NCI-H2227 (cell line): ENCODE measurements at regions not wholly inside any gene's neighbourhood (a gene's known extent, or its start where the extent isn't known, plus 50 kb on each side); places are given as distances from the start of the nearest gene placed in this dataset.
"Not testable (repeated sequence)": the region's sequence is repeated elsewhere in the genome, so short reads cannot be mapped to it uniquely, and the experiment has no call there.

Experiments
- DNase-seq: peaks from one replicate; lab custom pipeline; 2025; ENCODE audit not compliant: unreplicated experiment; lab: John Stamatoyannopoulos, UW

DNA sequence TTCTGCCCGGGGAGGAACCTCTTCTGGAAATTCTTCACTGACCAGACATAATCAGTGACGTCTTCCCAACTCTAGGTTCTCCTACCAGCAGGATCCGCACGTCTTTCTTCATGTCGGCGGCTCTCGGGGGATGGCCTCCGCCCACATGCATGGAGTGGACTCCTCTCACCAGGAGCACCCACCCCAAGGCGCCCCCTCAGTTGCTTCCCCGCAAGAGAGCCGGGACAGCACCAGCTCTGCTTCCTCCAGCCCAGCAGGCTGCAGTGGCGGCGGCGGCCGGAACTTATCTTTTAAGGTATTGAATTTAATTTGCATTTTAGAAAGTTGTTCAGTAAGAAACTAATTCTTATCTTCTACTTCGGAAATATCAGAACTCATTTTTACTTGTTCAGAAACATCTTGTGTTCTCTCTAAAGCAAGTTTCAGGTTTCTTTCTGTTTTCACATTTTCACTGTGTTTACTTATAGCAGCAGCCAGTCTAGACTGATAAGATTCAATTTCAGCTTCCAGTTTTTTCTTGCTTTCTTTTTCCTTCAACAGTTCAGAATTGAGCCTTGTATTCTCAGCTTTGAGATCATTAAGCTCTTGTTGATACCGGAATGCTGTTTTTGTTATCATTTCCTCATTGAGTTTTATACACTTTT is 343.5 kb downstream of the TUBA3C start:
- not testable (repeated sequence) for DNase-seq

DNA sequence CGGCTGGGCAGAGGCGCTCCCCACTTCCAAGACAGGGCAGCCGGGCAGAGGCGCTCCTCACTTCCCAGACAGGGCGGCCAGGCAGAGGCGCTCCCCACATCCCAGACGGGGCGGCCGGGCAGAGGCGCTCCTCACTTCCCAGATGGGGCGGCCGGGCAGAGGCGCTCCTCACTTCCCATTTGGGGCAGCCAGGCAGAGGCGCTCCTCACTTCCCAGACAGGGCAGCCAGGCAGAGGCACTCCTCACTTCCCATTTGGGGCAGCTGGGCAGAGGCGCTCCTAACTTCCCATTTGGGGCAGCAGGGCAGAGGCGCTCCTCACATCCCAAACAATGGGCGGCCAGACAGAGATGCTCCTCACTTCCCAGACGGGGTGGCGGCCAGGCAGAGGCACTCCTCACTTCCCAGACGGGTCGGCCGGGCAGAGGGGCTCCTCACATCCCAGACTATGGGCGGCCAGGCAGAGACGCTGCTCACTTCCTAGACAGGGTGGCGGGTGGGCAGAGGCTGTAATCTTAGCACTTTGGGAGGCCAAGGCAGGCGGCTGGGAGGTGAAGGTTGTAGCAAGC is 344.4 kb downstream of the TUBA3C start:
- DNase-seq = not testable (repeated sequence)

DNA sequence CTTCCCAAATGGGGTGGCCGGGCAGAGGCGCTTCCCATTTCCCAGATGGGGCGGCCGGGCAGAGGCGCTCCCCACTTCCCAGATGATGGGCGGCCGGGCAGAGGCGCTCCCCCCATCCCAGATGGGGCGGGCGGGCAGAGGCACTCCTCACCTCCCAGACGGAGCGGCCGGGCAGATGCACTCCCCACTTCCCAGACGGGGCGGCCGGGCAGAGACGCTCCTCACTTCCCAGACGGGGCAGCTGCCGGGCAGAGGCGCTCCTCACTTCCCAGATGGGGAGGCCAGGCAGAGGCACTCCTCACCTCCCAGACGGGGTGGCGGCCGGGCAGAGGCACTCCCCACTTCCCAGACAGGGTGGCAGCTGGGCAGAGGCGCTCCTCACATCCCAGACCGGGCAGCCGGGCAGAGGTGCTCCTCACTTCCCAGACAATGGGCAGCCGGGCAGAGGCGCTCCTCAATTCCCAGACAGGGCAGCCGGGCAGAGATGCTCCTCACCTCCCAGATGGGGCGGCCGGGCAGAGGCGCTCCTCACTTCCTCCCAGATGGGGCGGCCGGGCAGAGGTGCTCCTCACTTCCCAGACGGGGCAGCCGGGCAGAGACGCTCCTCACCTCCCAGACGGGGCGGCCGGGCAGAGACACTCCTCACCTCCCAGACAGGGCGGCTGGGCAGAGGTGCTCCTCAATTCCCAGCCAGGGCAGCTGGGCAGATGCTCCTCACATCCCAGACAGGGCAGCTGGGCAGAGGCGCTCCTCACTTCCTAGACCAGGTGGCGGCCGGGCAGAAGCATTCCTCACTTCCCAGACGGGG is 345.0 kb downstream of the TUBA3C start:
- DNase-seq = not testable (repeated sequence)

DNA sequence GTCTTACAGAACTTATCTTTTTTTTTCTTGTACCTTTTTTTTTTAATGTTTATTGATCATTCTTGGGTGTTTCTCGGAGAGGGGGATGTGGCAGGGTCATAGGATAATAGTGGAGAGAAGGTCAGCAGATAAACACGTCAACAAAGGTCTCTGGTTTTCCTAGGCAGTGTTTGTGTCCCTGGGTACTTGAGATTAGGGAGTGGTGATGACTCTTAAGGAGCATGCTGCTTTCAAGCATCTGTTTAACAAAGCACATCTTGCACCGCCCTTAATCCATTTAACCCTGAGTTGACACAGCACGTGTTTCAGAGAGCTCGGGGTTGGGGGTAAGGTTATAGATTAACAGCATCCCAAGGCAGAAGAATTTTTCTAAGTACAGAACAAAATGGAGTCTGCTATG is 345.9 kb downstream of the TUBA3C start:
- not testable (repeated sequence) for DNase-seq

DNA sequence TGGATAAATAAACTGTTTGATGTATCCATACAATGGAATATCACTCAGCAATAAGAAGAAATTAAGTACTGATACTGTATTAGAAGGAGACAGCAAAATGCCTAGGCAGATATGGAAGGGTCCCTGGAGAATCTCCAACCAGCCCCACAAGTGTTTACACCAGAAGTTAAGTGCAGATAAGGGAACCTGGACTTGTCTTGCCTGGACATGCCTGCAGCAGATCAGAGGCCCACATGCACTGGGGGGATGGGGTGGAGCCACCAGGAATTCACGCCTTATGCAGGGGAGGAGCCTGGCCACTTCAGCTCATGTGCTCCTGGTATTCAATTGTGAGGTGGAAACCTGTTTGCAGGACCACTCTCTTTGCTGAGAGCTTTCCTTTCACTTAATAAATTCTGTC is 356.9 kb downstream of the TUBA3C start:
- not testable (repeated sequence) for DNase-seq

DNA sequence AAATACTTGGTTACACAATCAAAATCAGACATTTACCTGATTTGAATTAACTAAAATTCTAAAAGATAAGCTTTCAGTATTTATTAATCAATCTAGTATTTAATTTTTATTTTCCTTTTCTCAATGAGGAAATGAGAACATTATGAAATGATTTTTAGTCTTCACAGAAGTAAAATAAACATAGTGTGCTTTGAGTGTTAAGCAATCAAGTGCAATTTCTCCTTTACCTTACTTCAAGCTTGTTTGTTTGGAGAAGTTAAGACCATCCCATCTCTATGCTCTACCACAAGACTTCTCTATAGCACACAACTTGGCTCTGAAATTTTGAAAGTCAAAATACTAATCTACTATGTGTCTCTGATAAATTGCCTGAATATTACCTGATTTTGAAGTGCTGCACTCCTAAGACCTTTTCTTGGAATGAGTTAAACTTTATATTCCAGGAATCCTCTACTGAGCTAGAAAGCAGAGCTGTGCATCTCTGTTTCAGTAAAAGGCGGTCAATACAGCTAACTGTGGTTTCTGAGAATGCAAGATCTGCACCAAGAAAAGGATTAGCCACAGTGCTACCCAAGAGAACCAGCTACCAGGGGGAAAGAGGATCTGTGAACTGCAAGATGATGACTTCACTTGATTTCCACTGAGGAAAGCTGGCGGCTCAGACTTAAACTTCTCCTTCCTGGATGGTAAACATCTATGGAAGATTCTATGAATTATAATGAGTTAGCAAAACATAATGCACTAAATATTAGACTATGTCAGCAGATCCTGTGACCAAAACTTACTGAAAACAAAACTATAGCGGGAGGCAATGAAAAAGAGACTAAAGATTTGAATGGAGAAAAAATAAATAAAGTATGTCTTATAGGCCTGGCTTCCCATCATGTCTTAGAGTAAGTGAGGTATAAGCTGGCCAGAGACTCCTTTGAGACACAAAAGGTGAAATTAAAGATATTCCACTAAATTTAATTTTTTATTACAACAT is 358.7 kb downstream of the TUBA3C start:
- not testable (repeated sequence) for DNase-seq

DNA sequence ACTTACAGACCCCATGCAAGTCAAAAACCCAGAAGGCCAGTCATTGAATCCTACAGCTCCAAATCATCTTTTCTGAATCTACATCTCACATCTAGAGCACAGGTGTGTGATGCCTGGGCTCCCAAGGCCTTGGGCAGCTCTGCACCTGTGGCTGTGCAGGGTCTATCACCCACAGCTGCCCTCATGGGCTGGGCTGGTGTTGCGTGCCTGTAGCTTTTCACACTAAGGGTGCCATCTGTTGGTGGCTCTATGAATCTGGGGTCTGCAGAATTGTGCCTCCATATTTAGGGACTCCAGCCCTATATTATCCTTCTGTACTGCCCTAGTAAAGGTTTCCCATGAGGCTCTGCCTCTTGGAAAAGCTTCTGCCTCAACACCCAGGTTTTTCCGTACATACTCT is 407.6 kb downstream of the TUBA3C start:
- DNase-seq = not testable (repeated sequence)

DNA sequence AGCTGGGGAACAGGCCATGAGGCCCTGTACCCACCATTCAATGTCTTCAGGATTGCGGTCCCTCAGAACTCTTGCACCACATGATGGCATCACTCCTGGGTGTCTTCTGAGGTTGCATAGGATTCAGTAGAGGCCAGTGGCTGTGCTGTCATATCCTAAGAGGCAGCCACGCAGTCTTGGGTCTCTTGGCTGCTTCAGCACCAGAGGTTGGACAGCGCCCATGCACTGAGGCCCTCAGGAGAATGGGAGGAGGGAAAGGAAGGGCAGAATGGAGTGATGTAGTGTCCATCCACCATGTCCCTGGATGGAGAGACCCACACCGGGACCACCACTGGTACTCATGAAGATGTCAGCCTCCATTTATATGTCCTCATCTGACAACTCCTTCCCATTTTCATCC is 439.9 kb downstream of the TUBA3C start:
- not testable (repeated sequence) for DNase-seq

DNA sequence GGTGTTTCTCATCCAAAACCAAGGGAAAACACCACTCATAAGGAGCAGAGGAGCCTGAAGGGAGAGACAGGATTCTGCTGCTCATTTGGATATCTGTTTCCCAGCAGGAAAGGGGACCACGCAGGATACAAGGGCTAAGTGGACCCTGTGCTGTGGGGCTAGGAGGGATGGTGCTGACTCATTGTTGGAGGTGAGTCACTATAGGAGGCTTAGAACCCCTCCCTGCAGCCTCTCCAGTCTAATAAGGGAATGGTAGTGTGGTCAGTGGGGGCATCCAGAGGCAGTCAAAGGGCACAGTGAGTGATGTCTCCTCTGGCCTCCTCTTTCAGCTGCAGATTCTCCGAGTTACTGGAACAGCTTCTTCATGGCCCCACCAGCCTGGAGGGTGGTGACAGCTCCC is 442.3 kb downstream of the TUBA3C start:
- DNase-seq = no peak

DNA sequence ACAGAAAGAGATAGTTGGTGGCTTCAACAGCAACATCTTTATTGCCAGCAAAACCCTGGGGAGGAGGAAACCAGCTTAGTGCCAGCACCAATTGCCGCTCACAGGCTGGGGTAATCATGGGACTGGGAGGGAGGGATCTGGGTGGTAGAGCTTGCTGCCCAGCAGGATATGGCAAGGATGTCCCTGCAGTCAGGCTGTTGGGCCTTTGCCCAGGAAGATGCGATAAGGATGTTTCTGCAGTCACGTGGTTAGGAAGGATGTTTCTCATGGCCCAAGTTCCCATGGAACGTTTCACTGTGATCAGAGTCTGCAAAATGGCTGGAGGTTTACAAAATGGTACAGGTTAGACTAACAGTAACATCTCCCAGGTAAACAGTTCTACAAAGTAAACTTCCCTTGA is 443.5 kb downstream of the TUBA3C start:
- not testable (repeated sequence) for DNase-seq

DNA sequence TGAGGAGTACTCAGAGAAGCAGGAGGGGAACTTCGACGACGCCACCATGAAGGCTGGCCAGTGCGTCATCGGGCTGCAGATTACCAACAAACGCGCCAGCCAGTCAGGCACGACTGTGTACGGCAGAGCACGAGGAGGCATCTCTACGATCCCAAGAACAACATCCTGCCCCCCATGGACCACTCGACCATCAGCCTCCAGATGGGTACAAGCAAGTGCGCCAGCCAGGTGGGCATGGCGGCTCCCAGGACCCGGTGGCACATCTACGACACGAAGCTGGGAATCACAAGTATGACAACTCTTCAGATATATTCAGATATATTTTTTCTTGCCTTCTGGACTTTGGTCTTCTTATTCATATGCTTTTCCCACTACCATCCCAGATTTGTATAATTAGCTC is 454.5 kb downstream of the TUBA3C start:
- not testable (repeated sequence) for DNase-seq

DNA sequence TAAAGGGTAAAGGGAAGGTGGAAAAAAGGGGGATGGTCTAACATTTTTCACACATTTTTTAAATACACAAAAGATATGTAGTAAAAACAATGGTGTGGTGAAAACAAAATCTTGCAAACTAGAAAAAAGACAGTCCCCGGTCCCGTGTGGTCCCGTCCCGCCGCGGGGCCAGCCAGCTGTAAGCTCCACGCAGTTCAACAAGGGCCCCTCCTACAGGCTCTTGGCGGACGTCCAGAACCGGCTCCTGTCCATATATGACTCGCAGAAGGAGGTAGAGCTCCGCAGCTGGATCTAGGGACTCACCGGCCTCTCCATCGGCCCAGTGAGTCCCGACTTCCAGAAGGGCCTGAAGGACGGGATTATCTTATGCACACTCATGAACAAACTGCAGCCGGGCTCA is 455.1 kb downstream of the TUBA3C start:
- not testable (repeated sequence) for DNase-seq

DNA sequence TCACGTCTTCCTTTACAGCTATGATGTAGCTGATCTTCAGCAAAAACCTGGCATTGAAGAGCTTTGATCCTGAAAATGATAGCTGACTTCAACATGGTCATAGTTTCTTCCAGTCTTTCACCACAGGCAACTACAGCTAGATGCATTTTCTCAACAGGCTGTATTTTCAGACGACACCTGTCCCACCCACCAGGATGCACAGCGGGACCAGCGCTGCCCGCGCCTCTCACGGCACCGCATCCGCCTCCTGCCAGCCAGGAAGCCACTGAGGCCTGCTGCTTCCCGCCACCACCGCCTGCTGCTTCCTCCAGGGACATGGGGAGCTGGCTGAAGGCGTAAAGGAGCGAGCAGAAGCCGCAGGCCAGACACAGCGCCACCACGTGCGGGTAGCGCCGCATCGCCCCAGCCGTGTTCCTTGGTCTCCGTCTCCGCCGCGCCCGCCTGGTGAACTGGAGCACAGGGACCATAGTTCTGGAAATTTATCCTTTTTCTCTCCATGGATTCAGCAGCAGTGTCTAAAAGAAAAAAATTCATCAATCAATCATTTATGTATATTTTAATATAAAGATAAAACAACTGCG is 456.3 kb downstream of the TUBA3C start:
- DNase-seq = not testable (repeated sequence)

DNA sequence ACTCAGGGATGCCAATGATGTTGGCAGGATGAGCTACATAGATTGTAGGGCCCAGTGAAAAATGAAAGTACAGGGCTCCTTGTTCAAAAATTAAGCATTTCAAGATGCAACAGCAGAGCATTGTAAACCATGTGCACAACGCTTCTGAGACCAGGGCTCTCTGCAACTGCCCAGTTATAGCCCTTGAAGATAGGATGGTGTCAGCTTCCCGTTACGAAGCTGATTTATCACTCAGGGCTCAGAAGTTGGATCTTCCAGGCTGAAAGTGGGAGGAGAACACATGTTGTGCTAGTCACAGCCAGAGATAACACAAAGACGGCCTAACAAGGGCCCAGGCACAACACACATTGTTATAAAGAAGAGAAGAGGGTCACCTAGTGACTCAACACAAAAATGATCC is 466.7 kb downstream of the TUBA3C start:
- DNase-seq = no peak

DNA sequence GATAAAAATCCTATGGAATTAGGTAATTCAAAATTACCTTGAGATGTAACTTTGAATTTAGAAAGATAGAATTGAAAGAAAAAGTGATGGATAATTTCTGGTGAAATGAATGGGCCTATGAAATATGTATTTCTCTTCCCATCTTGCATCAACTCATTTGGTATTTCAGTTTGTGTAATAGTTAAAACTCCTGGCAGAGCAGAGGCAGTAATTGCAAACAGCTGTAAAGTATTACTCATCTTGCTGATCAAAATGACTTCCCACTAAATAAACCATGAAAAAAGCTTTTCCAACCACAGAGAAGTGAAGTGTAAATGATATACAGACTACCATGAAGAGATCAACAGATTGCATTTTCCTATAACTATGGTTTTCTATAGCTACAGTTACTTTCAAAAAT is 471.0 kb downstream of the TUBA3C start:
- not testable (repeated sequence) for DNase-seq

DNA sequence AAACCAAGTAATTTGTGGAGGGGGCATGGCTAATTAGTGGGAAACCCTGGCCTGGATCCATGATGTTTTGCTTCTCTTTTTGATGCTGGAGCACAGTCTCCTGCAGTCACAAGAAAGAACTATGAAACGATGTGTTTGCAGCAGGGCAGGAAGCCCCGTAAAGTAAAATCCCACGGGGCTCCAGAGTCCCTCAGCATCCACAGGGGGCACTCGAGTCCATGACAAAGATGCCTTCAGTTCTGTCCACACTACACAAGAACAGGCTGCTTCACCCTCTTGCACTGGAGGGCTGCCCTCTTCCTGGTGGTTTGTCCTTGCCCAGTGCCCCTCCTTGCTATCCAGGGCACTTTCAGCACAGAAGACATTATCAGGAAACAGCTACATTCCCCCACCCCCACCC is 475.1 kb downstream of the TUBA3C start:
- not testable (repeated sequence) for DNase-seq

DNA sequence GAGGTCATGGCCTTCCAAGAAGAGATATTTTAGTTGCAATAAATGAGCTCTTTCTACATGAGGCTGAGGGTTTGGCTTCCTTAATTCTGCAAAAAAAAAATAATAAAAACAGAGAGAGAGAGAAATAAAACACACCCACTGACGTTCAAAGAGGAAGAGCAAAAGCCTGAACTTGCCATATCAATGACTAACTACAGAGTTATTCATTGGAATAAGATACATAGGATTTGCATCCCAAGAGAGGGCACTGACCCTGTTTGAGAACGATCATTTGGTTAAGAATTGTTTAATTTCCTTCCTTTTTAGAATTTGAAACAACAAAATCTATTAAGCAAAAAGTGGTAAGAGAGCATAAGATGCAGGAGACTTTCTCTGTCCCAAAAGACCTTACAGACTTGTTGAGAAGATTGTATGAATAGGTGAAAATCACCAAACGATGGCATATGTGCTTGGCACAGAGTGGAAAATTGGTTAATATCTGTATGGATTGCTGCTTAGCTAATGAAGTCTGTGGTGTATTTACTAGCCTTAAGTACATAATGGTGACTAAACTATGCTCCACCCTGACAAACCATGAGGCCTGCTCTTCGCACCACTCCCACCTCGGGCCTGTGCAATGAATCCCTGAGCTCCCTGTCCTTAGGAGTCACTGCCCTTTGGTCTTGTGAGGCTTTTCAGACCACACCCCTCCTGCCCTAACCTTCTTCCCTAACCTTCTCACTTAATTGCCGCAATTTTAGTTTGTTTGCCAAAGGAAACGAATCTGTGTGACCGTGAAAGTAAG is 479.0 kb downstream of the TUBA3C start:
- not testable (repeated sequence) for DNase-seq

DNA sequence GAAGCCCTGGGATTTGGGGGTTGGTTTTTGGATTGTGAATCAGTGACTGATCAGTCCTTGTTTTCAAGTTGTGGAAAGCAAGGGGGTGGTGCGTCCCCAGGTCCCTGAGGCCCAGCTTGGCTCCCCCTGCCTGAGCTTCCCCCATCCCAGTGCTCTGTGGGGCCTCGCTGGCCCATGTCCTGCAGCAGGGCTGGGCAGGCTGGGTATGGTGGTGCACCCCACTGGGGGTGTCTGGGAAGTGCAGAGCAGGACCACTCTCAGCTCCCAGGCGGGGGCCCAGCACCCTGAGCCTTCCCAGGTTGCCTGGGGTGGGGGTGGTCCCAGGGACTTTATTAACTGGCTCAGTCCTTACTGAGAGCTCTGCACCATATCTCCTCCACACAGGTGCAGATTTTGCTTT is 483.3 kb downstream of the TUBA3C start:
- DNase-seq = not testable (repeated sequence)

DNA sequence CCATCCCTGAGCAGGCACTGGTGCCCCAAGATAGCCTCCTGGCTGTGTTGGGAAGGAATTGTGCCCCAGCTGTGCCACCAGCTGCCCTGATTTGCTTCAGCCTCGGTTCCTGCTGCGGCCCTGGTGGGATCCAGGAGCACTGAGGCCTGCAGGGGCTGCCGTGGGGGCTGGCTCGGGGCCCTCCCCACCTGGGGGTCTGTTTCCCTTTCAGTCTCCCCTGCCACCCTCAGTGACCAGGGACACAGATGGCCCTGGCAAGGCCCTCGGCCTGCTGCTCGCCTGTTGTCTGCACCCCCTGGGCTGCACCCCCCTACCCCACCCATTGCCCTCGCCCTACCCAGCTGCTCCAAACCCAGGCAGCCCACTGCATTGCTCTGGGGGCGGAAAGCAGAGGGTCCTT is 483.8 kb downstream of the TUBA3C start:
- DNase-seq = not testable (repeated sequence)

DNA sequence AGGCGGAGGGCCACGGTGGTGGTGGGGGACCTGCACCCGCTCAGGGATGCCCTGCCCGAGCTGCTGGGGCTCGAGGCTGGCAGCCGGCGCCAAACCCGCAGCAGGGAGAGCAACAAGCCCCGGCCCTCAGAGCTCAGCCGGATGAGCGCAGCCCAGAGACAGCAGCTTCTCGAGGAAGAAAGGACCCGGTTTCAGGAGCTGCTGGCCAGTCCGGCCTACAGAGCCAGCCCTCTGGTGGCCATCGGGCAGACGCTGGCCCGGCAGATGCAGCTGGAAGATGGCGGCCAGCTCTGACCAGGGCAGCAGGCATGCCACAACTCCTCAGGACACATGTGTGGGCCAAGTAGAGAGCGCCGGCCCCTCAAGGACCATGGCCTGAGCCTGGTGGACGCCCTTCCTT is 484.4 kb downstream of the TUBA3C start:
- DNase-seq = not testable (repeated sequence)
